ENCODE measurements at regions not wholly inside any gene's neighbourhood (a gene's known extent, or its start where the extent isn't known, plus 50 kb on each side); places are given as distances from the start of the nearest gene placed in this dataset.
"Not testable (repeated sequence)": the region's sequence is repeated elsewhere in the genome, so short reads cannot be mapped to it uniquely, and the experiment has no call there.

DNA sequence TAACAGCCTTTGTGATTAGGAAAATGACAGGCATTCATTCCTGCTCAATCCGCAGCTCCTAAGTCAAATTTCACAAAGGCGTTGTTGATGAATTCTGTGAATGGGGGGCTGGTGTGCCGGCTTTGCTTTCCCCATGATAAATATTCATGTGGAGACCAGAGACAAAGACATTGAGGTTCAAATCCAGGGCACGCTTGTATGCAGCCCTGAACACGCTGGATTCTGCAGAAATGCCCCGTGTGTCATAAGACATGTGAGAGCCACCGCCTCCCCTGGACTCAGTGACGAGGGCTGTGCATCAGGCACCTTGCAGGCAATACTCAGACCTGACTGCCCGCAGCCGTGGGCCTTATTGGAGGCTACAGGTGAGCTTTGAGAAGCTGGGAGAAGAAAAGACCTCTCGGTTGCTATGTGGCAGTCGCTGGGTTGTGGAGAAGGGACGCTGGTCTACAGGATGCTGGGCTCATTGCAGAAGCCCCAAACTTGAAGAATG, 906.2 kb downstream of the BRD1 start:
- no peak for DNase-seq
- peaks cover 66% of the 10 kb centered on the region for H3K27me3 Mint-ChIP-seq (ENCODE audit: low read depth)
- no peak overlapping the region for H3K27ac Mint-ChIP-seq
- CTCF ChIA-PET, result no interaction called here
- H3K36me3 Mint-ChIP-seq (ENCODE audit: low read depth), result no peaks in the 10 kb centered on the region
- H3K9me3 Mint-ChIP-seq, result peaks cover 5% of the 10 kb centered on the region
- no peaks in the 10 kb centered on the region for H3K4me1 Mint-ChIP-seq (ENCODE audit: low read depth)
- H3K4me3 Mint-ChIP-seq, result no peak overlapping the region
- intact Hi-C loops (cut with micrococcal nuclease), result no loop called here

DNA sequence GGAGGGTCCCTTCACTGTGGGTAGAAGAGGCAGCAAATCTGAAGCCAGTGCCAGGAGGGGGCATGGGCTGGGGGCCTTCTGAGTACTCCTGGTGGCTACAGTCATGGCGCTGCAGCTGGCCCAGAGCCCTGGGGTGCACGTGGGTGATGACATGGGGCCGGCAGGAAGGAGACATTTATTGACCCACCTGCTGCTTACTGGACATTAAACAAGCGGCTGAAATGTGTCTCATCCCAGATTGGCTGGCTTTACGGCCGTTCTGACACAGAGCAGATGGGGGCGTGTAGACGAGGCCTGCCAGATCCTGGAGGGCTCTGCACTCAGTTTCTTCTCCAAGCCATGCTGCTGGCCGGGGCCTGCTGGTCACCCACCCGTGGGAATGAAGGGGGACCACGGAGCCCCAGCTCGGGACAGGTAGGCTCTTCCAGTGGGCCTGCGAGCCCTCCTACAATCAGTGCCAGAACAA, 906.9 kb downstream of the BRD1 start:
- H3K9me3 Mint-ChIP-seq, result peaks cover 5% of the 10 kb centered on the region
- CTCF ChIA-PET, result no interaction called here
- no peak for DNase-seq
- intact Hi-C loops (cut with micrococcal nuclease), result no loop called here
- H3K36me3 Mint-ChIP-seq (ENCODE audit: low read depth), result no peaks in the 10 kb centered on the region
- peaks cover 69% of the 10 kb centered on the region for H3K27me3 Mint-ChIP-seq (ENCODE audit: low read depth)
- H3K4me3 Mint-ChIP-seq, result no peak overlapping the region
- H3K4me1 Mint-ChIP-seq (ENCODE audit: low read depth), result no peaks in the 10 kb centered on the region
- H3K27ac Mint-ChIP-seq, result no peak overlapping the region

DNA sequence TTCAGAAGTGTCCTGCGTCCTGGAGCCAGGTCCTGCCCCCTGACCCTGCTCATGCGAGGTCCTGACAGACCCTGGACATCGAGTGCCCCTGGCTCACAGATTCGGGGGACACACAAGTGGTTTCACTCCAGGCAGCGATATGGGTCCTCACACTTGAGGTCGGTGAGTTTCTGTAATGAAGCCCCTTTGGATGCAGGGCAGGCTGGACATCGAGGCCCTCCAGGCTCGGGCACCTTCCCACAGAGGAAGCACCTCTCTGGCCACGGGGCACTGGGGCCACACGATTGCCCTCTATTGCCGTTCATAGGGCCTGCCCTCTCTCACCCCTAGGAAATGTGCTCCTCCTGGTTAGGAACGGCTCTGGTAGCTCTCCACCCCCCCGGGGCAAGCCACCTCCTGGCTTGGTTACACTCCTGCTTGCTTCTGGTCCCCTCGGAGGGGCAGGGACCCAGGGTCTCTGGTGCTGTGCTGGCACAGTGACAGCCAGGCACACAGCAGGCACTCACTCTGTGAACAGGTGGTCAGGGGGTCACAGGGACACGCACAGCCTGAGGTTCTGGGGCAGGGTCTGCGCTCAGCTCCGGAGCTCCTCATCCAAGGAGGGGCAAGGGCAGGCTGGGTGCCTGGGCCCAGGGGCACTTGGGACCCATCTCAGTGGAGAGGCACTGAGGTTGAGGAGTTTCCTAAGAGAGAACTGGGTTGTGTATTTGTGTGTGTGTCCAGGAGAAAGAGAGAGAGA, 907.7 kb downstream of the BRD1 start:
- CTCF ChIA-PET, result no interaction called here

DNA sequence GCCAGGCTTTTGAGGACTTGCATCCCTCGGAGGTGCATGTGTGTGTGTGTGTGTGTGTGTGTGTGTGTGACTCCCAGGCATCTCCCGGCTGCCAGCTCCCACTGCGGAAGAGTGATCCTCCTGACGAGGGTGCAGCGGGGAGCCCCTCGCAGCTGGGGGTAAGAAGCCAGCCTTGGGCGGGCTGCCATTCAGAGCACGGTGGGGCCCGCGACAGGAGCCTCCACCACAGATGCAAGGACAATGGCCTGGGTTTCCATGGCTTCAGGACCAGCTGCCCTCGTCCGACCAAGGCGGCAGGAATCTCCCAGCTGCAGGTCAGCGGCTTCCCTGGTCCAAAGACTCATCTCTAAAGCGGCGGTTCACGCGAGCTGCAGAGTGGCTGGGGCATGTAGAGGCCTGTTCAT, 908.5 kb downstream of the BRD1 start:
- H3K4me3 Mint-ChIP-seq, result no peak overlapping the region
- CTCF ChIA-PET, result no interaction called here
- no peak for DNase-seq
- H3K4me1 Mint-ChIP-seq (ENCODE audit: low read depth), result no peaks in the 10 kb centered on the region
- H3K36me3 Mint-ChIP-seq (ENCODE audit: low read depth), result peaks cover 2% of the 10 kb centered on the region
- intact Hi-C loops (cut with micrococcal nuclease), result no loop called here
- H3K27me3 Mint-ChIP-seq (ENCODE audit: low read depth), result peaks cover 70% of the 10 kb centered on the region
- no peak overlapping the region for H3K27ac Mint-ChIP-seq
- peaks cover 7% of the 10 kb centered on the region for H3K9me3 Mint-ChIP-seq

More for the DNA sequence above, 907.7 kb downstream of the BRD1 start:
- Mint-ChIP-seq H3K9me3 (peaks cover 5% of the 10 kb centered on the region), H3K4me3 (no peak overlapping the region), H3K27me3 (ENCODE audit: low read depth) (peaks cover 70% of the 10 kb centered on the region), H3K4me1 (ENCODE audit: low read depth) (no peaks in the 10 kb centered on the region), H3K27ac (no peak overlapping the region), H3K36me3 (ENCODE audit: low read depth) (no peaks in the 10 kb centered on the region)
- intact Hi-C loops (cut with micrococcal nuclease), result no loop called here
- DNase-seq, result no peak

DNA sequence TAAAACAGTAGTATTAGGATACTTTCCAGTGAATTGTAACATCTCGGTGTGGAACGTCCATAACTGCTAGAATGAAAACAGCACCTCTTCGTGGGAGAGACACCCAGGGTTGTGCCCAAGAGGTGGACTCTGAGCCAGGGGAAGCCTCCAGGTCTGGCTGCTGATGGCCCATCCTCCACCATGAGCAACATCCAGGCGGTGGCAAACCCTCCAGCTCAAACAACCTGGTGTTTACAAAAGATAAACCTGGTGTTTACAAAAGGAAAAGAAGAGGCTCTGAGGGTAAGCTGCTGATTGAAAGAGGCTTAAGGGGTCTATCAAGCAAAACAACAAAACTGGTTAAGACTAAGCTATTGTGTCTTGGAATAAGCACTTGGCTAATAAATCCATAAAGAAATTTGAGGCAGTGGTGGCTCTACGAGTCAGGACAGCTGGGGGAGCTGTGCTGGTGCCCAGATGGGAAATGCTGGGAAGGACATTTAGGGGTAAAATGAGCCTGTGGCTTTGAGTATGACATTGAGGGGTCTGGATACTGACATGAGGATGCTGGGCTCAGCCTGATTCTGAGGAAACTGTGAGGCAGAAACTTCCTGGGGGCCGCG, 909.0 kb downstream of the BRD1 start:
- peaks cover 7% of the 10 kb centered on the region for H3K9me3 Mint-ChIP-seq
- intact Hi-C loops (cut with micrococcal nuclease), result no loop called here
- CTCF ChIA-PET, result no interaction called here
- no peak overlapping the region for H3K27ac Mint-ChIP-seq
- DNase-seq, result no peak
- H3K27me3 Mint-ChIP-seq (ENCODE audit: low read depth), result peaks cover 69% of the 10 kb centered on the region
- H3K4me3 Mint-ChIP-seq, result no peak overlapping the region
- peaks cover 2% of the 10 kb centered on the region for H3K36me3 Mint-ChIP-seq (ENCODE audit: low read depth)
- H3K4me1 Mint-ChIP-seq (ENCODE audit: low read depth), result no peaks in the 10 kb centered on the region

DNA sequence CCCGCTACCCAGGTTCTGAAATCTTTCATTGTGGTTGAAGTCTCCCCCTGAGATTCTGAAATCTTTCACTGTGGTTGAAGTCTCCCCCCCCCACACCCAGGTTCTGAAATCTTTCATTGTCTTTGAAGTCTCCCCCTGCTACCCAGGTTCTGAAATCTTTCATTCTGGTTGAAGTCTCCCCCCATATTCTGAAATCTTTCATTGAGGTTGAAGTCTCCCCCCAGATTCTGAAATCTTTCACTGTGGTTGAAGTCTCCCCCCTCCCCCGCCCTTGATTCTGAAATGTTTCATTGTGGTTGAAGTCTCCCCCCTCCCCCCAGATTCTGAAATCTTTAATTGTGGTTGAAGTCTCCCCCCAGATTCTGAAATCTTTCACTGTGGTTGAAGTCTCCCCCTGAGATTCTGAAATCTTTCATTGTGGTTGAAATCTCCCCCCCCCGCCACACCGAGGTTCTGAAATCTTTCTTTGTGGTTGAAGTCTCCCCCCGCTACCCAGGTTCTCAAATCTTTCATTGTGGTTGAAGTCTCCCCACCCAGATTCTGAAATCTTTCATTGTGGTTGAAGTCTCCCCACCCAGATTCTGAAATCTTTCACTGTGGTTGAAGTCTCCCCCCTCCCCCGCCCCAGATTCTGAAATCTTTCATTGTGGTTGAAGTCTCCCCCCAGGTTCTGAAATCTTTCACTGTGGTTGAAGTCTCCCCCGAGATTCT, 915.2 kb downstream of the BRD1 start:
- CTCF ChIA-PET; DNase-seq; intact Hi-C loops (cut with micrococcal nuclease); H3K4me3 Mint-ChIP-seq; H3K27ac Mint-ChIP-seq; H3K36me3 Mint-ChIP-seq (ENCODE audit: low read depth): not testable (repeated sequence)
- Mint-ChIP-seq H3K9me3 (peaks cover 11% of the 10 kb centered on the region), H3K27me3 (ENCODE audit: low read depth) (peaks cover 42% of the 10 kb centered on the region), H3K4me1 (ENCODE audit: low read depth) (peaks cover 15% of the 10 kb centered on the region)

DNA sequence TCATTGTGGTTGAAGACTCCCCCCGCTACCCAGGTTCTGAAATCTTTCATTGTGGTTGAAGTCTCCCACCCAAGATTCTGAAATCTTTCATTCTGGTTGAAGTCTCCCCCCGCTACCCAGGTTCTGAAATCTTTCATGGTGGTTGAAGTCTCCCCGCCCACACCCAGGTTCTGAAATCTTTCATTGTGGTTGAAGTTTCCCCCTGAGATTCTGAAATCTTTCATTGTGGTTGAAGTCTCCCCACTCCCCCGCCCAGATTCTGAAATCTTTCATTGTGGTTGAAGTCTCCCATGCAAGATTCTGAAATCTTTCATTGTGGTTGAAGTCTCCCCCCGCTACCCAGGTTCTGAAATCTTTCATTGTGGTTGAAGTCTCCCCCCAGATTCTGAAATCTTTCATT, 916.0 kb downstream of the BRD1 start:
- intact Hi-C loops (cut with micrococcal nuclease), result not testable (repeated sequence)
- DNase-seq, result peak; percentile 22

DNA sequence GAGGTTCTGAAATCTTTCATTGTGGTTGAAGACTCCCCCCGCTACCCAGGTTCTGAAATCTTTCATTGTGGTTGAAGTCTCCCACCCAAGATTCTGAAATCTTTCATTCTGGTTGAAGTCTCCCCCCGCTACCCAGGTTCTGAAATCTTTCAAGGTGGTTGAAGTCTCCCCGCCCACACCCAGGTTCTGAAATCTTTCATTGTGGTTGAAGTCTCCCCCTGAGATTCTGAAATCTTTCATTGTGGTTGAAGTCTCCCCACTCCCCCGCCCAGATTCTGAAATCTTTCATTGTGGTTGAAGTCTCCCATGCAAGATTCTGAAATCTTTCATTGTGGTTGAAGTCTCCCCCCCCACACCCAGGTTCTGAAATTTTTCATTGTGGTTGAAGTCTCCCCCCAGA, 916.6 kb downstream of the BRD1 start:
- peaks cover 44% of the 10 kb centered on the region for H3K27me3 Mint-ChIP-seq (ENCODE audit: low read depth)
- intact Hi-C loops (cut with micrococcal nuclease), result not testable (repeated sequence)

More for the DNA sequence above, 916.0 kb downstream of the BRD1 start:
- H3K36me3 Mint-ChIP-seq (ENCODE audit: low read depth); CTCF ChIA-PET; H3K4me3 Mint-ChIP-seq; H3K27ac Mint-ChIP-seq; H3K9me3 Mint-ChIP-seq: not testable (repeated sequence)
- H3K27me3 Mint-ChIP-seq (ENCODE audit: low read depth), result peaks cover 41% of the 10 kb centered on the region
- peaks cover 15% of the 10 kb centered on the region for H3K4me1 Mint-ChIP-seq (ENCODE audit: low read depth)

DNA sequence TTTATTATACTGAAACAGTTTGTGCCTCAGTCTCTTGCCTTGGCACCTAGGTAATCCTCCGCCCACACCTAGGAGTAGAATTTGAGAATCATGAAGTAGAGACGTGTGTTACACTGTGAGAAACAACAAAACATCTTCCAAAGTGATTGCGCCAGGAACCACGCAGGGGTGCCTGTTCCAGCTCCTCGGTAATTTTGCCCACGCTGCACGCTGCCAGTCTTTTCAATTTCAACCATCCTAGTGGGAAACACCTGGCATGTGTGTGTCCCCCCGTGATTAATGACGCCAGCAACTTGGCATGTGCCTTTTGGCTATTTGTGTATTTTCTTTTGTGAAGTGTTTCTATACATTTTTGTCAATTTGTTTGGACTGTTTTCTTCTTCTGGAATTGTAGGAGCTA, 919.1 kb downstream of the BRD1 start:
- Mint-ChIP-seq H3K4me1 (ENCODE audit: low read depth) (peaks cover 15% of the 10 kb centered on the region), H3K36me3 (ENCODE audit: low read depth) (no peaks in the 10 kb centered on the region), H3K27me3 (ENCODE audit: low read depth) (peaks cover 44% of the 10 kb centered on the region), H3K9me3 (peaks cover 4% of the 10 kb centered on the region), H3K27ac (no peak overlapping the region), H3K4me3 (no peak overlapping the region)
- intact Hi-C loops (cut with micrococcal nuclease), result no loop called here
- no peak for DNase-seq
- CTCF ChIA-PET, result no interaction called here

More for the DNA sequence above, 916.6 kb downstream of the BRD1 start:
- H3K9me3 Mint-ChIP-seq; DNase-seq; CTCF ChIA-PET; H3K27ac Mint-ChIP-seq; H3K4me3 Mint-ChIP-seq; H3K36me3 Mint-ChIP-seq (ENCODE audit: low read depth): not testable (repeated sequence)
- H3K4me1 Mint-ChIP-seq (ENCODE audit: low read depth), result peaks cover 15% of the 10 kb centered on the region

DNA sequence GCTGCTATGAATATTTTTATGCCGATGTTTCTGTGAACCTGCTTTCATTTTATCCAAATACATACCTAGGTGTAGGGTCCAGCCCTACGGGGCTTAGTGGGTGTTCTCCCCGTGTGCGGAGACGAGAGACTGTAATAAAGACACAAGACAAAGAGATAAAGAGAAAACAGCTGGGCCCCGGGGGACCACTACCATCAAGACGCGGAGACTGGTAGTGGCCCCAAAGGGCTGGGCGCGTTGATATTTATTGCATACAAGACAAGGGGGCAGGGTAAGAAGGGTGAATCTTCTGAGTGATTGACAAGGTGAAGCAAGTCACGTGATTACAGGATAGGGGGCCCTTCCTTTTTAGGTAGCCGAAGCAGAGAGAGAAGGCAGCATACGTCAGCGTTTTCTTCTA, 920.1 kb downstream of the BRD1 start:
- Mint-ChIP-seq H3K27ac (no peak overlapping the region), H3K36me3 (ENCODE audit: low read depth) (no peaks in the 10 kb centered on the region), H3K9me3 (peaks cover 1% of the 10 kb centered on the region), H3K4me3 (no peak overlapping the region), H3K4me1 (ENCODE audit: low read depth) (peaks cover 9% of the 10 kb centered on the region), H3K27me3 (ENCODE audit: low read depth) (peaks cover 46% of the 10 kb centered on the region)
- intact Hi-C loops (cut with micrococcal nuclease), result no loop called here
- CTCF ChIA-PET, result no interaction called here
- DNase-seq, result no peak

DNA sequence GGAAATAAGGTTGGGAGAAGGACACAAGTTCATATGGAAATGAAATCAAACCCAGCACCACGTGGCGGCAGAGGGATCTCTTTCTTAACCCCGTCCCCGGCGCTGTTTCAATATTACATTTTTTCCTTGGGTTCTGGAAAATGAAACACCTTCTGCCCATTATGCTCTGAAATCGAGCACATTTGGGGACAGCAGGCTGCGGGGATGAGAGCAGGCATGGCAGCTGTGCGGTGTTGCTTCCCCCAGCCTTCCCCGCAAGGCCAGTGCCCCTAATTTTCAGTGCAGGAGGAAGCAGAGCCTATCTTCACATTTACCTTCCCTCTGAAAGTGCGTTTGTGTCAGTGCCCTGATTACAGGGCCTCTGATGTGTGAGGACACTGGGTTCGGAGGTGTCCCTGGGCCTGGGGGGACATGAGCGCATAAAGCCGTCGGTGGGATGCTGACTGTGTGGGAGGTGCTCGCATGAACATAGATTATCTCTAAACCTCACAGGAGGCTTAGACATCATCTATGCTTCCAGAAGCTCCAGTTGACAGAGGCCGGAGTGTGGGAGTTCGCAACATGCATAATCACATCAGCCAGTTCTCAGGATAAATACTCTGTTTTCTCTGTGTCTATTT, 921.3 kb downstream of the BRD1 start:
- H3K4me1 Mint-ChIP-seq (ENCODE audit: low read depth), result peaks cover 4% of the 10 kb centered on the region
- H3K9me3 Mint-ChIP-seq, result peaks cover 1% of the 10 kb centered on the region
- no peak overlapping the region for H3K27ac Mint-ChIP-seq
- CTCF ChIA-PET, result no interaction called here
- no peak overlapping the region for H3K4me3 Mint-ChIP-seq
- intact Hi-C loops (cut with micrococcal nuclease), result no loop called here
- H3K36me3 Mint-ChIP-seq (ENCODE audit: low read depth), result no peaks in the 10 kb centered on the region
- peaks cover 51% of the 10 kb centered on the region for H3K27me3 Mint-ChIP-seq (ENCODE audit: low read depth)
- DNase-seq, result no peak

DNA sequence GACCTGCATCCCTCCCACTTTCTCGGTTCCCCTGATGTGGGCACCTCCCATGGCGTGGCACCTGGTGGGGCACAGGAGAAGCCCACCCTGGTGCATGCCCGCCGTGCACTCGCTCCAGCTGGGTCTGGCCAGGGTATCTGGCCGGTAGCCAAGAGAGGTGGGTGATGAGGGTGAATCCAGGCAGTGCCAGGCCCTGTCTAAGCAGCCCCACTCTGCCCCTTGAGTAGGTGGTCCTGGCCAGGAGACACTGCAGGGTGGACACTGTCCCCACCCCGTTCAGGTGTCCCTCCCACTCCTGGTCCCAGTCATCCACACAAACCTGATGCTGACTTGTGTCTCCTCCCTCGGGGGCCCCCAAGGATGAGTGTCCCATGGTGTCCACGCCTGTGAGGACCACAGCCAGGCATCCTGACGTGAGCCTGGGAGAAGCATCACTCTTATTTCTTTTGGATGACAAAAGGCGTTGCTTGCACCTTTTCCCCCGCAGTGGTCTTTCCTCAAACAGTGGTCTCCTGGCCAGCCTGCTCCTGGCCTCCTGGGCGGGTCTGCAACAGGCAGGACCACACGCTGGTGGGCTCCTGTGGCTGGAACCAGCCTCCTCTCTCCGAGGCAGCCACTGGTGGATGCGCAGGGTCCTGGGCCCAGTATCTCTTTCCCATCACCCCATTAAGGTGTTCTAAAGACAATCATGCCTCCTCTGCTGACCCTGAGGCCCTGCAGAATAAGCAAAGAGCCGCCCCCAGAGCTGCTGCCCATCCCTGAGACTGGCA, 922.3 kb downstream of the BRD1 start:
- H3K27me3 Mint-ChIP-seq (ENCODE audit: low read depth), result peaks cover 51% of the 10 kb centered on the region
- H3K27ac Mint-ChIP-seq, result no peak overlapping the region
- intact Hi-C loops (cut with micrococcal nuclease), result no loop called here

More for the DNA sequence above, 922.3 kb downstream of the BRD1 start:
- Mint-ChIP-seq H3K4me1 (ENCODE audit: low read depth) (peaks cover 2% of the 10 kb centered on the region), H3K9me3 (no peaks in the 10 kb centered on the region), H3K4me3 (no peak overlapping the region), H3K36me3 (ENCODE audit: low read depth) (no peaks in the 10 kb centered on the region)
- no peak for DNase-seq
- CTCF ChIA-PET, result no interaction called here

Data from activated naive CD4-positive, alpha-beta T cell treated with anti-CD3 and anti-CD28 coated beads for 36 hours (primary cell).